NCI-H82 (cell line): ENCODE measurements at regions not wholly inside any gene's neighbourhood (a gene's known extent, or its start where the extent isn't known, plus 50 kb on each side); places are given as distances from the start of the nearest gene placed in this dataset.

ENCODE experiments used
- DNase-seq: peaks from one replicate; lab custom pipeline; 2025; lab: John Stamatoyannopoulos, UW

DNA sequence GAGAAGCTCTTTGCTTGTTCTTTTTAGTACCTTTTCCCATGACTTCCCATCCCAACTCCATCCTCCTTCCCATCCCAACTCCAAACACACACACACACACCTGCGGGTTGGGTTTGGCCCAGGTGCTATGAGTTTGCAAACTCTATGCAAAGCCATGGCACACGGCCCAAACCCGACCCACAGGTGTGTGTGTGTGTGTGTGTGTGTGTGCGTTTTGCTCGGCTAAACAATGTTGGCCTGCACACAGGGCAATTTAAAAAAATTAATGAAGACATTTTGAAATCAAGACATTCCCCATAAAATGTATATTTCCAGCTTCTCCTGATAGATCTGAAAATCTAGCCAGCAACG is 103.7 kb upstream of the TLE3 start:
- no peak for DNase-seq

DNA sequence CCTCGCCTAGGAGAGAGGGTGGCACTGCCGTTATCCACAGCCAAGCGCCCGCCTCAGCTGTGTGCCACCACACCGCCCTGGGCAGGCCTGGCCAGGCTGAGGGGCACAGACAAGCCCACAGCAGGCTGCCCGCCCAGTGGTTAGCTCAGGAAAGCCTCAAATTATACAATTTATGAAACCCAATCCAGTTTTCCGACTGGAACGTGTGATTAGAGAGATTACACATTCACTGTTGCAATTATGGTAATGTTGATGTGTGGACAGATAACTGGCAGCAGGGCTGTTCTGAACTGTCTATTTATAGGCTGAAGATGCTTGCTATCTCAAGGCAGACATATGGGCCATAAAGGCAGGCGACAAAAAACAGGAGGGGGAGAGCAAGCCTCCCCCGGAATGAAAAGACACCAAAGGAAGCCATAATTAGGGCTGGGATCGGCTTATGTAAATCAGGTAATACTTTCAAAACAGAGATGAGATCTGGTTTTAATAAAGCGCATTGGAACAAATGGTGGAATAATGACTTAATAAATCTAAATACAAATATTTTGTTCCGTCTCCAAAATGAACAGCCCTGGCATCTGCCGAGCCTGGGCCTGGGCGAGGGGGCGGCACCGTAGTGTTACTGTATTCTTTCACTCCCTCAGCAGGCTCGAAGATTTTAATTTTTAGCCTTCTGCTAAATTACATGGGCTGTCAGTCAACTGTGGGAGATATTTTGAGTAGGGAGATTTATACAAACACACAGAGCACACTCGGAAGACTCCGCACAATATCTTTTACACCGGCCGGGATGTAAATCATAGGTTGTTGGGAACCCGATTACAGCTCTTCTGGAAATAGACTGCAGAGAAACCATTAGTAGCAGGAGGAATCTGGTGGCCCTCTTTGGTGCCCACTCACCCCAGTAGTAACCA is 103.1 kb upstream of the TLE3 start:
- peak; percentile 85 for DNase-seq

DNA sequence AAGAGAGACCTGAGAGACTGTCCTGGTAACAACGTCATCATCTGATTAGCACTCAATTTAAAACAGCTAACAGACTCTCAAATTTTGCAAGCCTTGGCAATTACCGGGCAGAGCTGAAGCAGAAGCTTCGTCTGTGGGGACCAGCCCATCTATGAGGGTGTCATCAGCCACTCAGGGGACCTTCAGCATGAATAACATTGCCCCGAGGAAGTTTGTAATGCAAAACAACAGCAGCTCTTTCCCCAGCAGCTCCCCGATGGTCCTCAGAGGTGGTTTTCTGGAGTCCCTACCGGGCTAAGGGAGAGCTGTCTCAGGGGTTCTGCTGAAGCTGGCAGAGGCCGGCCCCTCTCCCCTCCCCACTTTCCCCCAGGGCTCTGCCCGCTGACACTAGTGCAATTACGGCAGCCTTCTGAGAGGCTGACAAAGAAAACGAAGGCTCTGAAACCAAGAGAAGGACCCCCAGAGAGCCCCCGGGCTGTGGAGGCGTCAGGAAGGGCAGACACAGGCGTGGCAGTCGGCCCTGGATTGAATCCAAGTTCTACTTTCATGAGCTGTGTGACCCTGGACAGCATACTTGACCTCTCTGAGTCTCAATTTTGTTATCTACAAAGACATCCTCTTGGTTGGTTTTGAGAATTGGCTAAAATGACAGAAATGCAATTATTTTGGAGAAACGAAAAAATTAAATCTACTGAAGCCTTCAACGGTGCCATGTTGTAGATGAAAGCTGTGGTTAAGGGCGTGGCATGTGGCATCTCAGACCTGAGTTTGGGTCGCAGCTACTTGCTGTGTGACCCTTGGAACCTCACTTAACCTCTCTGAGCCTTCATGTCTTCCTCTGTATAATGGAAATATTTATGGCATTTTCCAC is 102.1 kb upstream of the TLE3 start:
- peak; percentile 46 for DNase-seq

DNA sequence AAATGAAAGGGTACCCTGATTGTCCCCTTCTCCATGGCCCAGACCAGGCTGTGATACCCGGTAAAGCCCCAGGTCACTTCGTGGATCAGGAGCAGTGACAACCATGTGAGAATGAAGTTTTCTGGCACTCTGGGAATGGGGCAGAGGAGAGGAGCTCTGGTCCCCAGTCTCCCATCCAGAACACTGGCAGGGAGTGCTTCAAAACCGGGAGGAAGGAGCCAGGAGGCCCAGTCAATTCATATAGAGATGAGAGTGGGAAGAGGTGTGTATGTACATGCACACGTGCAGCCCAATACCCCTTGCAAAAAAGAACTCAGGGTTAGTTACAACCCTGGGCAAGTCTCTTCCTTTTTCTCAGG is 101.4 kb upstream of the TLE3 start:
- DNase-seq = no peak

DNA sequence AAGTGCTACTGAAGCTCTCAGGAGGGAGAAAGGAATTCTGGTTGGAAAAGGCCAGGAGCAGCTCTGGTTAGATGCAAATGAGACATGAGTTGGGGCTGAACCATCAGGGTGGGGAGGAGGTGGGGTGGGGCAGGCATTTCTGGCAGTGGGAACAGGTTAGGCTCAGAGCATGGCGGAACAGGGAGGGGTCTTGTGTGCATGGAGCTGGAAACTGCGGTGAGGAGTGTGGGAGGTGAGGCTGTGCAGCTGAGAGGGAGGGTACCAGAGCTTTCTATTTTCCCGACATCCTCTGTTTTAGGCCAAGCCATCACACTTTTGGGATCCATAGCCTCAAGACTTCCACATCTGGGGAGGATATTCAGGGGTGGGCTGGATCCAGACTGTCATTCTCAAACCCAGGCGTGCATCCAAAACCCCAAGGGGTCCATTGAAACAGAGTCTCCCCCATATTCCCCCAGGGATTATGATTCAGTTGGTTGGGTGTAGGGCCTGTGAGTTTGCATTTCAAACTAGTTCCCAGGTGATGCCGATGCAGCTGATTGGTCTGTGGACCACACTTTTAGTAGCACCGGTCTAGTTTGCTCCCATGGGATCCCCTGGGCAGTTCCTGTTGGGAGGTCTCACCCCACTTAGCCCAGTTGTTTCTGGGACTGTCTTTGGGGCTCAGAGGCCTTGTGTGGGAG is 100.9 kb upstream of the TLE3 start:
- DNase-seq = no peak

DNA sequence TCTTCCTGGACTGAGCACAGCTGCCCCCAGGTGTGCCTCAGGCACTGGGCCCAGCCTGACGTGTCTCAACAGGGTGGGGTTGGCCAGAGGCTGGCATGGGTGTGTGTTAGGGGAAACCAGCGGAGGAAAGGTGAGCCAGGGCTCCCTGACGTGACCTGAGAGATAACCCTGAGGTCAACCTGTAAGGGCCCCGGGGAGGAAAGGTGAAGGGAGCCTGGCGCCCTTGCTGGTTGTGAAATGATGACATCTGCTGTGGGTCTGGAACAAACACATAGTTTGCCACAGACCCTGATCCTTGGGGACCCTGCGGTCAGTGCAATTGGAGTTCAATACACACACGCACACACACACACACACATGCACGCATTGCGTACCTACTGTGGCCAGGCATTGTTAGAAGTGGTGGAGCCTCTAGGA is 100.2 kb upstream of the TLE3 start:
- no peak for DNase-seq

DNA sequence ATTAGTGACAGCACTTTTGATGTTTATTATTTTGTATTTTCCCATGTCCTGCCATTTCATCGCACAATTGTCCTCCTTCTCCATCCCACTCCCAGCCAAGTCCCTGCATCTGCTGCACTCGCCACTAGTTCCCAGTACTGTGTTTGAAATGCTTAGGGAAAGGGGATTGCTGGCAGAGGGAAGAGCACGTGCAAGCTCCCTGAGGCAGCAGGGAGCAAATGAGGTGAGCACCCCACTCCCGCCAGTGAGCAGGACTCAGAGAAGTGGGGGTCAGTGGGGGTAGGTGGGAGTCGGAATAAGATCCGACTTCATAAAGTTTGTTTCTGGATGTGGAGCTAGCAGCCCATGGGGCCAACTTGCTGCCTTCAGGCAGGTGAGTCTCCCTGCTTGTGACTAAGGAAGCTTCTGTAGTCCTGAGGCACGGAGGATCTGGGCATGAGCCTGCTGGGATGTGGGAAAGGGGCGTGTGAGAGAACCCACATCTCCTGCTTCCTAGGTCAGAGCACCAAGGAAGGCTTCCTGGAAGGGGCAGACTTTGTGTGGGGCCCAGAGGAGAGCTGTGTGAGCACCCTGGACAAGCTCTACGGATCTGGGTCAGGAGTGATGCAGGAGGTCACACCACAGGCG is 99.7 kb upstream of the TLE3 start:
- DNase-seq = no peak

DNA sequence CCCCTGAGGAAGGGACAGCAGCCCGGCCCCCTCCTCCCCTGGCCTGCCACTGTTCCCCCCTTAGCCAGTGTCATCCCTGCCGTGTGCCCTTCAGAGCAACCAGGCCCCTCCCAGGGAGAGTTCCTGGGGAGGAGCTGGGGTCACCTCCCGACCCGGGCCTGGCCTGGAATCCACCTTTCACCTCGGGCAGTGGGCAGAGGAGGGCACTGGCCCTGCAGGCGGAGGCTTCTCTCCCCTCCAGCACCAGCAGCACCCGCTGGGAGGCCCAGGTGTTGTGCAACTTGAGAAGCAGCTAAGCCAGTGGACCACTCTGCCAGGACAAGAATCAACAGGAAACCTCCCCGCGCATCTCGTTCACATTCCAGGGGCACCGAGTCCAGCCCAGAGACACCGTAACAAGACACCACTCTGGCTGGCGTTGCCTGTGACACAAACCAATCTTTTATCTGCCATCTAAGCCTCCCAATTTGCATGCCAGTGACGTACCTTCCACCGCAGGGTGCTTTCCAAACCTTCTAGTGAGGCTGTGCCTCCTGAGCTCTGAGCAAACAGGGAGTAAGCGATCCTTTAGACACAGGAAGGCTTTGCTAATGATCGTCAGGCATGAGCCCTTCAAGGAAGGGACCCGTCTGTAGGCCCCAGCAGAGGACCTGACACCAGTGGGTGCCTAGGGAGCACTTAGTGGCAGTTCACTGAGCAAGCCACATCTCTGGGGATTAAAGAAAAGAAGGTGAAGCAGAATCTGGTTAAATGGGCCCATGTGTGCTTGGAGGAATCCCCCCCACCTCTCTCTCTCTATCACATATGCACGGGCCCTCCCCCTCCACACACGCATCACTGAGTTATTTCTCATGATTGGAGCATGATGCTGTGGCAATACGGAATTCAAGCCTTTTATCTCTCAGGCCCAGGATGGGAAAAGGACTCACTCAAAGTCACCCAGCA is 98.9 kb upstream of the TLE3 start:
- peak; percentile 79 for DNase-seq

DNA sequence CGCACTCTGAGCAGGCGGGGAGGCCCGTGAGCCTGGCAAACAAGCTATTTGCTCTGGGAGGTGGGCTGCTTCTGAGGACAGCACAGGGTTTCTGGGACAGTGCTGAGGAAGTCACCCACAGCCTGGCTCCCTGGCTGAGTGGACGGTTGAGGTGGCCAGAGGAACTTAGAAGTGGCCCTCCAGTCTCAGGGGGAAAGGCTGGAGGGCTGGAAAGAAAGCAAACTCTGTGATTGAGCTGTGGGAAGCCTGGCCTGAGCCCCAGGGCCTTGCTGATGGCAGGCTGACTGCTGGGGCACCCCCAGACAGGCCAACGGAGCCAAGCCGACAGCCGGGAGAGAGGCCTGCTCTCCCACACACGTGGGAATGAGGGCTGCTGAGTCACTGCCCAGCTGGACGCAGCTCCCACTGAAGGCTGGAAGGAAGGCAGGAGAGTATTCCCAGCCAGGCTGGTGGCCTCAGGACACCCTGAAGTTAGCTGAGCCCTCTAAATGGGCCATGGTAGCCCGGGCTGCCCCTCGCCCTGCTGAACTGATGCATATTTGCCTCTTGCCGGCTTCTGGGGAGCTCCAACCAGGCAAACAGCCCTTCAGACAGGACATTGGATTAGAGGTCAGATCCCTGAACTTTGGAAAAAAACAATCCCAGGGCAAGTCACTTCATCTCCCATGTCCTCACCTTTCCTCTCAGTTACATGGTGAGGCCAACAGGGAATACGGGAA is 98.0 kb upstream of the TLE3 start:
- peak; percentile 50 for DNase-seq

DNA sequence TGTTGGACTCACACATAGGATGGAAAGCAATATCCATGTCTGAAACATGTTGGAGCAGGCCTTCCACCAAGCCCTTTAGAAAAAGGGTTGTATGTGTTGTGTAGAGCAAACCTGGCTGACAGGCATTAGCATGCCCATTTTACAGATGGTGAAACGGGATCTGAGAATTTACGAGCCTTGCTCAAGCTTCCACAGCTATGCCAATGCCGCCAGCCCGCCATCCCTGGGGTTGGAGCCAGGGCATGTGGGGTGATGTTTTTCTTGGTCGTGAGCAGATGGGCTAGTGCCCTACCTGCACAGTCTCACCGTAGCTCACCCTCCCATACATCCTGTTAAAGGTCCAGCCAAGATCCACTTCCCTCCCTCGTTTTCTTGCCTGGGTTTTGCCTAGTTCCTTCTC is 97.5 kb upstream of the TLE3 start:
- DNase-seq = no peak

DNA sequence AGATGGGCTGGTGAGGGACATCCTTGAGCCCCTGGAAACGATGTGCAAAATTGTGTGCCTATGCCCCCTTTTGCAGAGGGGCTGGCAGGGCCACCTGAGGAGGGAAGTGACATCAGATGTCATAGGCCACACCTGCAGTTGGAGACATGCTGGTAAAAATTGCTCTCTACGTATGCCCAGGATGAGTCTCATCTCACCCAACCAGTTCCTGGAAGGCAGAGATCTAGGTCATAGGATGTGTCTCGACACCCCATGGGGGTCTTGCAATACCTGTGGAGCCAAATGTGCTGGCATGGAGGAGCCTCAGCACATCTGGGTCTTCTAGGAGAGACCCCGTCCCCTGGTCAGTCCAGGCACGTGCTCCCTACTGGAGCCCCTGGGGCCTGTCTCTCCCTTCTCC is 96.5 kb upstream of the TLE3 start:
- no peak for DNase-seq

DNA sequence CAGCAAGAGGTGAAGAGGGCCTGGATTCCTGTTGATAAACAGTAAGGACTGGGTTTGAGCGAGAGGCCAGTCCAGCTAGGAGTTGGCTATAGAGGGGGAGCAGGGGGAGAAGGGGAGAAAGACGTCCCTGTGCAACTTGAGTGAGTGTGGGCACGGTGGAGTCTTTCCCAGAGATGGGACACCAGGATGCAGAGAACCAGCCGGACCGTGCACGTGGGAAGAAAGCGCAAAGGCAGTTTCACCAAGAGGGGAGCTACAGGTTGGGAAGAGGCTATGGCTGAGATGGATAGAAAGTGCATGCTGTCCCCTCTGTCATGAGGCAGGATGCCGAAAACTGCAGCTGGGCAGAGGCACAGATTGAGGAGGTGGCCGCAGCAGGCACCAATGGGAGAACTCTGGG is 96.0 kb upstream of the TLE3 start:
- no peak for DNase-seq

DNA sequence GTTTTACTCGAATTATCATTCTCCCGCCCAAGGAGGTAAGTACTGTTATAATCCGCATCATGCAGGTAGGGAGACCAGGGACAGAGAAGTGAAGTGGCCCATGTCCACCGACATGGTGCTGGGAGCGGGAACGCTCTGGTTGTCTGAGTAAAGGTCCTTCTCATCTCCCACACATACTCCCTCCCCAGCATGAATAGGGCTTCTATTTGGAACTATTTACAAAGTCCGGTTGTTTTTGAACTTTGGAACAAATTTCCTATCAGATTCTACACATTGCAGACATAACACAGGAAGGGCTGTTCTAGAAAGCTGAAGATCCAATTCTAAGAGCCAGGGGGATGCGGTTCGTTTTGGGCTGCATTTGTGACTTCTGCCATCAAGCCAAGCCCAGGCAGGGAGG is 94.8 kb upstream of the TLE3 start:
- no peak for DNase-seq

DNA sequence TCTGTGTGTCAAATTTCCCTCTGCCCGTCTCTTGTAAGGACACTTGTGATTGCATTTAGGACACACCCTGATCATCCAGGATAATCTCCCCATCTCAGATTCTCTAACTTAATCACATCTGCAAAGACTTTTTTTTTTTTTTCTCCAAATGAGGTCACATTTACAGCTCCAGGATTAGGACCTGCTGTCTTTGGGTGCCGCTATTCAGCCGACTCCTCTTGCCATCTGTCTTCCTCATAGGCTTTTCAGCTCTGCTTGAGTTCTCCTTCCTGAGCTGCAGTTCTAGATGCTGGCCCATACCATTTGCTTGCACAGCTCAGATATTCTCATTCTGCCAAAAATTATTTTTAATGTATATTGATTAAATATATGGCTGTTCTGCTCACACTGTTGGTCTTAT is 94.3 kb upstream of the TLE3 start:
- peak; percentile 98 for DNase-seq

DNA sequence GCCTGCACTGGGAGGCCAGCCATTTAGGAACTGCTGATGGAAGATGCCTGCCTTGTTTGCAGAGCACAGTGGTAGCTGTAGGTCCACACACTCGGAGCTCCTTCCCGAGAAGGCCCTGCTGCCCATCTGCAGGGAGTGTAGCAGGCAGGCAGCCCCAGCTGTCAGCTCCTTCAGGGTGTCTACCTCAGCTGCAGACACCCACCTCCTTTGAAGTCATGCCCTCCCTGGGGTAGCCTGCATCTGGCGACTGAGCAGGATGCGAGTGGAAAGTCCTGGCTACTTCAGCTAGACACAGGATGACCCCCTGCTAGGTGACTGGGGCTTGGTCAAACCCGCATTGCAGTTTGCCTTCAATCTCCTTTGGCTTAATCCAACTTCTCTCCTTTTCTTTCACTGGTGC is 93.2 kb upstream of the TLE3 start:
- peak; percentile 37 for DNase-seq

DNA sequence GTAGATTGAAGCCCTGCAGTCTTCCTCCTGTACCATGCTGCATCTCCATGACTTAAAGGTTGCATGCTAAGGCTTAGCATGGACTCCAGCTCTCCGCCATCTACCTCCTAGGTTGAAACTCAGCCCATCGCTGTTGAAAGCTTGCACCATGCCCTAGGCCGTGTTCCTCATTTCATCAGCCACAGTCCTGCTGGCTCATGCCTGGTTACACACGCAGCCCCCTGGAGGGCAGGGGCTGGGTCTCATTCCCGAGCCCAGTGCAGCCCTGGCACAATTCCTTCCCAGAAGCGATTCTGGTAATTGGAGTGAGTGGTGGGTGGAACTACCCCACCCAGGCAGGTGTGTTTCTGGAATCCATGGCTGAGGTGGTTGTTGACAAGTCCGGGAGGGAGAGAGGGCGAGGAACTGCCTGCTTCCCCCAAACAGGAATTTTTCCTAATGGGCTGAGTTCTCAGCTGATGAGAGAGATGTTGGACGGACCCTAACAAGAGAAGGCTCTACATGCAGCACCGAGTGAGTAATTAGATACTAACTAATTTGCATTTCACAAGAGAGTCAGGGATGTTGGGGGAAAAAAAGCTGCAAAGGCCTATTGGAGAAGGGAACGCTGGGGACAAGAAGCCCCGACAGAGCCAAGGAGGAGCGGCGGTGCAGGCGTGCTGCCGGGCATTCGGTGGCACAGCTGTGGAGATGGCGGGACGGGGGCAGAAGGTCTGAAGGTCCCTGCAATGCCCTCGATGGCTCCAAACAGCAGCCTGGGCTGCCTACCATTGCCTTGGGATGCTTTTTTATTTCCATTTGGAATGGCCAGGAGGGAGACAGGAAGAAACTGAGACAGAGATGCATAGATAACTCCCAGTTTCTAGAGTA is 92.3 kb upstream of the TLE3 start:
- no peak for DNase-seq

DNA sequence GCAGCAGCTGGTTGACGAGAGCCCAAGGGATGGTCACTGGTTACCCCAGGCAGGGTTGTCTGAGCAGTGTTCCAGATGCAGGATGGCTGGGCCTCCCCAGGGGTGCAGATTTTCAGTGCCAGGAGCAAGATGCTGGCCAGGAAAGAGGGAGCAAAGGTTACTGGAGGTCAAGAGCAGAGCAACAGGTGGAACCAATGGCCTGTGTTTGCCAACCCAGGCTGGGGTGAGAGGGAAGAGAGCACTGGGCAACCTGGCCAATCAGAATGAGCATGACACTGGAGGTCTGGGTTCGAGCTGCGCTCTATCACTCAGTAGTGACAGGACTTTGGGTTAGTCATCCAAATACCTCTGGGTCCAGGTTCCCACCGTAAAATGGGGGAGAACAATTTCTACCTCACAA is 90.6 kb upstream of the TLE3 start:
- DNase-seq = no peak

DNA sequence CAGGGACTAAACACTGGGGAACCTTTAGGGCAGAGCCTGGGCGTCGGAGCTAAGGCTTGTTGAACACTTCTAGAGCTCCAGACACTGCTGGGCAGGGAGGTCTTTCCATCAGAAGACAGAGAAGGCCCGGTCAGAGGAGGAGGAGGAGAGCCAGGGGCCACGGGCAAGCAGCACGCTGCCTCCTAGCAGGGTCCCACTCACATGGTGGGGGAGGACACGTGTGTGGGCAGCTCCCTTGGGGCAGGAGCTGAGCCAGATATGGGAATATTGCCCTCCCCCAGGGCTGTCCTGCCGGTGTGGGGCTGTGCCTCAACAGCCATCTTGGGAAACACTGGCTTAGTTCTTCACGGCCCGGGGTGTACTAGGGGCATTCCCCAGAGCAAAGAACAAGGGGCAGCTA is 89.6 kb upstream of the TLE3 start:
- no peak for DNase-seq

DNA sequence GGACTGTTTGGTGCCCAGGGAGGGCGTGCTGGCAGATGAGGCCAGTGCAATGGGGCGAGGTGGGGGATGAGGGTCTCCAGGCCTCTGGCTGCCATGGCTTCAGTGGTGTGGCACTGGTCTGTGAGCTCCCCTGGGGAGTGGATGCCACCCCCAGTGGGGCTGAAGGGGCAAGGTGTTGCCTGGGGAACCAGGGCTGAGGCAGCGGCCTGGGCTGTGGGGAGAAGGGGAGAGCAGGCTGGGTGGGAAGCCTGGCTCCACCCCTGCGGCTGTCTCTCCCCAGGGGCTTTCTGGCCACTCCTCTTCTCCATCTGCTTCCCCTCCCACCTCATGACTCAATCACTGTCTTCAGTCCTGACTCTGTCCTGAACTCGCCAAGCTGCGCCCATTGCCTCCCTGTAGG is 88.4 kb upstream of the TLE3 start:
- peak; percentile 96 for DNase-seq
